Natural killer cell (primary cell): ENCODE measurements at regions not wholly inside any gene's neighbourhood (a gene's known extent, or its start where the extent isn't known, plus 50 kb on each side); places are given as distances from the start of the nearest gene placed in this dataset.

ENCODE experiments used
- ATAC-seq, 3 donors: fragments of 150-1000 bp in 2 of 3; fragments of 200-7000 bp in 1 of 3; cut with Tn5 transposase; 1 replicate in 1 of 3; 2 replicates in 2 of 3; pipeline ENCODE4 v1.10.0; 2021; ENCODE audit warnings: mild to moderate bottlenecking in 2 of 3, moderate library complexity in 2 of 3
- DNase-seq, 2 donors: peaks; one replicate each; pipeline versions ENCODE4 v3.0.0 to v3.0.0-alpha.2; 2013 to 2021; ENCODE audit warnings: mixed read lengths in 1 of 2
- H3K27ac ChIP-seq: one replicate; pipeline ENCODE4 v1.5.1; 2013; ENCODE audit warnings: mild to moderate bottlenecking, low read length
- H3K27me3 ChIP-seq: one replicate; pipeline ENCODE4 v1.6.1; 2013; ENCODE audit warnings: low read length; ENCODE audit not compliant: control insufficient read depth, insufficient read depth
- H3K36me3 ChIP-seq: one replicate; pipeline ENCODE4 v1.6.1; 2013; ENCODE audit warnings: low read length; ENCODE audit not compliant: control insufficient read depth, insufficient read depth
- H3K4me1 ChIP-seq: one replicate; pipeline ENCODE4 v1.6.1; 2013; ENCODE audit warnings: low read length; ENCODE audit not compliant: control insufficient read depth, insufficient read depth
- H3K4me3 ChIP-seq: one replicate; pipeline ENCODE4 v1.5.1; 2013; ENCODE audit warnings: low read length
- H3K9me3 ChIP-seq: one replicate; pipeline ENCODE4 v1.6.1; 2013; ENCODE audit warnings: low read length; ENCODE audit not compliant: control insufficient read depth, insufficient read depth
- H3K27ac Mint-ChIP-seq, 2 donors: one replicate each; pipeline ENCODE4 v1.8.0; 2022; ENCODE audit warnings: mild to moderate bottlenecking in 2 of 2, mixed read lengths in 2 of 2, moderate library complexity in 1 of 2
- H3K27me3 Mint-ChIP-seq, 2 donors: one replicate each; pipeline ENCODE4 v1.8.0; 2022; ENCODE audit warnings: low read depth in 2 of 2, mixed read lengths in 2 of 2
- H3K36me3 Mint-ChIP-seq: one replicate; pipeline ENCODE4 v1.8.0; 2022; ENCODE audit warnings: mixed read lengths
- H3K4me1 Mint-ChIP-seq, 2 donors: one replicate each; pipeline ENCODE4 v1.8.0; 2022; ENCODE audit warnings: mixed read lengths in 2 of 2
- H3K4me3 Mint-ChIP-seq: one replicate; pipeline ENCODE4 v1.8.0; 2022; ENCODE audit warnings: mild to moderate bottlenecking, moderate library complexity, mixed read lengths
- H3K9me3 Mint-ChIP-seq, 2 donors: one replicate each; pipeline ENCODE4 v1.8.0; 2022; ENCODE audit warnings: mixed read lengths in 2 of 2
- WGBS: methylation state at CpG from one replicate; pipeline ENCODE4 v1.1.7; 2013; ENCODE audit warnings: missing lambda C conversion rate; ENCODE audit not compliant: insufficient coverage; 5-methylcytosine and 5-hydroxymethylcytosine counted together
- intact Hi-C: fragments of 100-400 bp; cut with micrococcal nuclease; formaldehyde crosslinking; loops from one replicate; pipeline ENCODE4 v1.14.2; 2022
- TF ChIP-seq, protein P1 (sequence below): fragments of 200-600 bp; IDR thresholded peaks from one replicate; pipeline ENCODE4 v1.8.0; 2022; ENCODE audit warnings: antibody characterized with exemption

DNA sequence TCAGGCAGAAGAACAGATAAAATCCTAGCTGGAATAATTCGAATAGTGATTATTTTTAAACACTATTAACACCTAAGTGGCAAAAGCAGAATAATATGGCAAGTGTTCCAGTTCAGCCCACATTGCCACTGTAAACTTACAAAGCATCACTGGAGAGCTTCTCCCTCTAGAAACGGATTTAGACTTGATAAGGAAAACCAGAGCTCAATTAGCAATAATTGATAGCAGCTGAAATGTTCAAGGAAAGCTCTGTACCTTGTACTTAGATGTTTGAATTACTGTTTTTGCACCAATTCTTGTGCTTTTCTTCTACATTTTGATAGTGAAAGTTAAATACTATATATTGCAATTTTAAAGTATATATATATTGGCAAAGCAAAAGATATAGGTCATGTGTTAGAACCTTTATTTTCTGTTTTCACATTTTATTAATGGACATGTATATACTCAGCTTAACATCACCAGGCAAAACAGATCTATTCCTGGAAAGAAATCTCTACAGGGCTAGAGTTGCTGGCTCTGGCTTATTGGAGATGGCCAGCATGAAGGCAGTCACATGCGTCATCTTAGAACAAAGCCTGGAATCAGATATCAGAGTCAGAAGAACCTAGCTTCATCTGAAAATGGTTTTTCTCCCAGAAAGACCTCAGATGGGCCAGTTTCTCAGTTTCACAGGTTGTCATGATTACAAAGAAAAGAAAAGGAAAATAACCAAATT, 149.1 kb upstream of the CTAGE1 start:
- WGBS = 78% methylated on average over 3 of the region's 3 CpGs
- Mint-ChIP-seq H3K4me1 (no peaks in the 10 kb centered on the region), H3K27ac (no peak overlapping the region), H3K27me3 (peaks cover 42 to 89% of the 10 kb centered on the region in 2 donors), H3K4me3 (no peak overlapping the region), H3K9me3 (no peaks in the 10 kb centered on the region), H3K36me3 (no peaks in the 10 kb centered on the region)
- ATAC-seq (no peak), DNase-seq (no peak)
- TF ChIP-seq, protein P1, sequence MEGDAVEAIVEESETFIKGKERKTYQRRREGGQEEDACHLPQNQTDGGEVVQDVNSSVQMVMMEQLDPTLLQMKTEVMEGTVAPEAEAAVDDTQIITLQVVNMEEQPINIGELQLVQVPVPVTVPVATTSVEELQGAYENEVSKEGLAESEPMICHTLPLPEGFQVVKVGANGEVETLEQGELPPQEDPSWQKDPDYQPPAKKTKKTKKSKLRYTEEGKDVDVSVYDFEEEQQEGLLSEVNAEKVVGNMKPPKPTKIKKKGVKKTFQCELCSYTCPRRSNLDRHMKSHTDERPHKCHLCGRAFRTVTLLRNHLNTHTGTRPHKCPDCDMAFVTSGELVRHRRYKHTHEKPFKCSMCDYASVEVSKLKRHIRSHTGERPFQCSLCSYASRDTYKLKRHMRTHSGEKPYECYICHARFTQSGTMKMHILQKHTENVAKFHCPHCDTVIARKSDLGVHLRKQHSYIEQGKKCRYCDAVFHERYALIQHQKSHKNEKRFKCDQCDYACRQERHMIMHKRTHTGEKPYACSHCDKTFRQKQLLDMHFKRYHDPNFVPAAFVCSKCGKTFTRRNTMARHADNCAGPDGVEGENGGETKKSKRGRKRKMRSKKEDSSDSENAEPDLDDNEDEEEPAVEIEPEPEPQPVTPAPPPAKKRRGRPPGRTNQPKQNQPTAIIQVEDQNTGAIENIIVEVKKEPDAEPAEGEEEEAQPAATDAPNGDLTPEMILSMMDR = no peak
- peaks cover 33% of the 10 kb centered on the region for H3K27me3 ChIP-seq
- intact Hi-C loops = no loop called here
- no peak overlapping the region for H3K27ac ChIP-seq
- no peaks in the 10 kb centered on the region for H3K4me1 ChIP-seq
- H3K9me3 ChIP-seq = no peaks in the 10 kb centered on the region
- H3K4me3 ChIP-seq = no peak overlapping the region
- no peaks in the 10 kb centered on the region for H3K36me3 ChIP-seq

DNA sequence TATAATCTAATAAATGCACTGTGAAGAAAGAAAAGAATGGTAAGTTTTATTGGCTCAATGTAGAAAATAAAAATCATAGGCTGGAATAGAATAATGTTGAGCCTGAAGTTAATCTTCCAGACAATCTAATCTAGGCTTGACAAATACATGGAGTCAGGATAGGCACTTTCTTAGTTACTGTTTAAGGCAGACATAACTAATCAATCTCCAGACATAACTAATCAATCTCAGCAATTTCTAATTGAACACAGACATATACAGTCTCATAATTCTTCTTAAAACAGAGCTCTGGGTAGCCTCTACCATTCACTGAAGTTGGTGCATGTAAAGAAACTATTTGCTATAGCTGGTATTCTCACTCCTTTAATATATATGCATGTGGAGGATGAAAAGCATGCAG, 150.1 kb upstream of the CTAGE1 start:
- Histone ChIP-seq H3K4me3 (no peak overlapping the region), H3K36me3 (no peaks in the 10 kb centered on the region), H3K27ac (no peak overlapping the region), H3K27me3 (peaks cover 33% of the 10 kb centered on the region), H3K4me1 (no peaks in the 10 kb centered on the region), H3K9me3 (no peaks in the 10 kb centered on the region)
- TF ChIP-seq, protein P1 = no peak
- Mint-ChIP-seq H3K9me3 (no peaks in the 10 kb centered on the region), H3K4me1 (no peaks in the 10 kb centered on the region), H3K36me3 (no peaks in the 10 kb centered on the region), H3K4me3 (no peak overlapping the region), H3K27ac (no peak overlapping the region), H3K27me3 (peaks cover 44 to 80% of the 10 kb centered on the region in 2 donors)
- ATAC-seq (no peak), DNase-seq (no peak)
- intact Hi-C loops = no loop called here

DNA sequence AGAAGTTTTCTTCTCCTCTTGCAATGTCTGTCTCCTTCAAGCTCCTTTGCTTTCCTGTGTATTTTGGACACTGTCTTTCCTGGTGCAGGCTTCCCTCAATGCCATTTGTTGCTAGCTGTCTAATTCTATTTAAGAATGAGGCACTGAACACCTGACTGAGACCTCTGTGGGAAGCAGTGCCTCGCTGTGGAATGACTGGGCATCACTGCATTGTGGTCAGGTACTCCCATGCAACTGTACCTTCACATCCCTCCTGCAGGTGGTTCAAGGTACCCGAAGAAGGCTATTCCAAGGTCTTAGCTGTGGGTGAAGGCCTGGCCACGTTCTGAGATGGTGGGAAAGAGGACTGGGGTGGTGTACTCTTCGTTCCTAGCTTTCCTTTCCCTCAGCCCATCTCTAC, 152.8 kb upstream of the CTAGE1 start:
- TF ChIP-seq, protein P1 = no peak
- intact Hi-C loops = no loop called here
- WGBS = 63% methylated on average over 1 of the region's 4 CpGs

DNA sequence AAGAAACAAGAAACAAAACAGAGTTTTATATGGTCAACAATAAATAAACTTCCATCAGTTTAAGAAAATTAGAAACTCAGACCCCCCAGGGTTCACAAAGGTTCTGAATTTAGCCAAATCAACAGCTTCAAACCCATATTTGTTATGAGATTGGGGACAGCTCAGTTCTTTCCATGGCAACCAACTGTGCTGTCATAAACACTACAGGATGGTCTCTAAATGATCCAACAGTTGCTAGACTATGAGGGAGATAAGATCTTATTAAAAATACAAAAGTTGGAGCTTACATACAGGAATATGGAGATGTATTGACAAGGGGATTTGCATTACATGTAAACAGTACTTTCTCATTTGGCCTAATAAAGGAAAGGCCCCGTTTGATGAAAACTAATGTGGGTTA, 154.6 kb upstream of the CTAGE1 start:
- H3K27me3 ChIP-seq = peaks cover 13% of the 10 kb centered on the region
- Mint-ChIP-seq H3K36me3 (no peaks in the 10 kb centered on the region), H3K27me3 (peaks cover 40 to 73% of the 10 kb centered on the region in 2 donors), H3K4me1 (no peaks in the 10 kb centered on the region), H3K27ac (no peak overlapping the region), H3K9me3 (no peaks in the 10 kb centered on the region), H3K4me3 (no peak overlapping the region)
- no peak for ATAC-seq
- H3K4me3 ChIP-seq = no peak overlapping the region
- WGBS = no CpG with 5 or more reads among the region's 1 CpG
- intact Hi-C loops = no loop called here
- TF ChIP-seq, protein P1 = no peak
- H3K27ac ChIP-seq = no peak overlapping the region
- no peaks in the 10 kb centered on the region for H3K9me3 ChIP-seq
- no peaks in the 10 kb centered on the region for H3K36me3 ChIP-seq
- no peak for DNase-seq
- no peaks in the 10 kb centered on the region for H3K4me1 ChIP-seq

More for the DNA sequence above, 152.8 kb upstream of the CTAGE1 start:
- H3K4me1 Mint-ChIP-seq = no peaks in the 10 kb centered on the region
- H3K27ac ChIP-seq = no peak overlapping the region
- no peak overlapping the region for H3K4me3 Mint-ChIP-seq
- no peak for DNase-seq
- H3K27ac Mint-ChIP-seq = no peak overlapping the region
- H3K27me3 Mint-ChIP-seq = peaks cover 45 to 83% of the 10 kb centered on the region in 2 donors
- H3K9me3 Mint-ChIP-seq = no peaks in the 10 kb centered on the region
- no peaks in the 10 kb centered on the region for H3K9me3 ChIP-seq
- no peaks in the 10 kb centered on the region for H3K36me3 ChIP-seq
- H3K4me3 ChIP-seq = no peak overlapping the region
- H3K27me3 ChIP-seq = peaks cover 20% of the 10 kb centered on the region
- no peaks in the 10 kb centered on the region for H3K36me3 Mint-ChIP-seq
- H3K4me1 ChIP-seq = no peaks in the 10 kb centered on the region
- no peak for ATAC-seq
